H1 (cell line): ENCODE measurements at regions not wholly inside any gene's neighbourhood (a gene's known extent, or its start where the extent isn't known, plus 50 kb on each side); places are given as distances from the start of the nearest gene placed in this dataset.

Experiments
- ASH2L ChIP-seq: fragments of 200-600, 300-600 bp; sonication (generic); IDR thresholded peaks from one replicate; pipeline ENCODE4 v1.7.1; 2017; ENCODE audit warnings: low read length
- CBX5 ChIP-seq: fragments of 300-800, 300-1000 bp; sonication (generic); IDR thresholded peaks from 2 replicates; pipeline ENCODE4 v1.7.1; 2016; ENCODE audit warnings: antibody characterized with exemption, low read length, low read depth
- JUN ChIP-seq: IDR thresholded peaks from 2 replicates; pipeline ENCODE4 v1.6.1; 2011; ENCODE audit warnings: low read depth, mild to moderate bottlenecking, improper control_type of control experiment, low read length
- KDM1A ChIP-seq: fragments of 200-600, 300-600 bp; sonication (generic); IDR thresholded peaks from 2 replicates; pipeline ENCODE4 v1.7.1; 2016; ENCODE audit warnings: mild to moderate bottlenecking, low read length, borderline replicate concordance
- POU5F1 ChIP-seq: IDR thresholded peaks from 2 replicates; pipeline ENCODE4 v1.6.1; 2011; ENCODE audit warnings: low read depth, mild to moderate bottlenecking, low read length, moderate library complexity
- SIX5 ChIP-seq: IDR thresholded peaks from 2 replicates; pipeline ENCODE4 v1.6.1; 2011; ENCODE audit warnings: mild to moderate bottlenecking, low read depth, low read length
- ZNF274 ChIP-seq: IDR thresholded peaks from 2 replicates; pipeline ENCODE4 v1.7.0; 2012; ENCODE audit warnings: low read length, borderline replicate concordance; ENCODE audit errors: extremely low read depth
- TF ChIP-seq, protein P1 (sequence below): IDR thresholded peaks from 2 replicates; pipeline ENCODE4 v1.6.1; 2012; ENCODE audit warnings: low read length, inconsistent platforms

DNA sequence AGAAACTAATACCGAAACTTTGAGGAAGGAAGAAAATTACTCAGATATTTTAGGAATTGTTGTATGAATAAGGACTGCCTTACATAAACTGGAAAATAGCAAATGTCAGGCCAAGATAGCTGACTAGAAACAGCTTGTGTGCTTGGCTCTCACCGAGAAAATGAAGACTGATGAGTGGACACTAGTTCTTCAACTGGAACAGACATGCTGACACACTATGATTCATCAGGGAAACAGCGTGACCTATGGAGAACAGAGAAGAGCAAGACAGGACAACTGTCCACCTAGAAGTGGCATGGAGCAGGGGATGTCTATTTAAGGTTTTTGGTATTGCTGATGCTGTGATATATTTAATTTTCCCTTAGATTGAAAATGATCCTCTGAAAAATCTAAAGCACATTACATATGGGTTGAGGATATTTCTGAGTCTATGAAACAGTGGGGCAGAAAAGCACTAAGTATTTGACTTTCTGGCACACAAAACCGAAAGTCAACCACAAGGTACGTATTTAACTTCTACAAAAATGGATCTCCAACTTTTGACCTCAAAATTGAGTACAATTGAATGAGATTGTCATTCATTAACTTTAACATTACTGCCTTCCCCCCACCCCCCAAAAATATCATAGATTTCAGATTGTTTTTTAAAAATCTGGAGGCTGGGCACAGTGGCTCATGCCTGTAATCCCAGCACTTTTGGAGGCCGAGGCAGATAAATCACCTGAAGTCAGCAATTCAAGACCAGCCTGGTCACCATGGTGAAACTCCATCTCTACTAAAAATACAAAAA is 863.2 kb downstream of the LRFN5 start (continued):
- TF ChIP-seq CBX5 = no peak
- TF ChIP-seq SIX5 = no peak
- TF ChIP-seq ZNF274 = no peak
- no peak for TF ChIP-seq POU5F1
- TF ChIP-seq KDM1A = no peak
- no peak for TF ChIP-seq JUN
- TF ChIP-seq, protein P1, sequence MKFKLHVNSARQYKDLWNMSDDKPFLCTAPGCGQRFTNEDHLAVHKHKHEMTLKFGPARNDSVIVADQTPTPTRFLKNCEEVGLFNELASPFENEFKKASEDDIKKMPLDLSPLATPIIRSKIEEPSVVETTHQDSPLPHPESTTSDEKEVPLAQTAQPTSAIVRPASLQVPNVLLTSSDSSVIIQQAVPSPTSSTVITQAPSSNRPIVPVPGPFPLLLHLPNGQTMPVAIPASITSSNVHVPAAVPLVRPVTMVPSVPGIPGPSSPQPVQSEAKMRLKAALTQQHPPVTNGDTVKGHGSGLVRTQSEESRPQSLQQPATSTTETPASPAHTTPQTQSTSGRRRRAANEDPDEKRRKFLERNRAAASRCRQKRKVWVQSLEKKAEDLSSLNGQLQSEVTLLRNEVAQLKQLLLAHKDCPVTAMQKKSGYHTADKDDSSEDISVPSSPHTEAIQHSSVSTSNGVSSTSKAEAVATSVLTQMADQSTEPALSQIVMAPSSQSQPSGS = no peak
- TF ChIP-seq ASH2L = no peak
